Loucy (cell line): ENCODE measurements at regions not wholly inside any gene's neighbourhood (a gene's known extent, or its start where the extent isn't known, plus 50 kb on each side); places are given as distances from the start of the nearest gene placed in this dataset.

Experiments used
- EZH2phosphoT487 ChIP-seq: fragments of 200-600 bp; IDR thresholded peaks from 2 replicates; pipeline ENCODE4 v1.6.1; 2018; ENCODE audit warnings: antibody characterized with exemption, mild to moderate bottlenecking, moderate library complexity, borderline replicate concordance
- TF ChIP-seq, protein P1 (sequence below): fragments of 200-600 bp; sonication (generic); conservative IDR thresholded peaks from 2 replicates; pipeline ENCODE4 v1.5.1; 2014; ENCODE audit warnings: mild to moderate bottlenecking, antibody characterized with exemption, low read length

- TF ChIP-seq, protein P1, sequence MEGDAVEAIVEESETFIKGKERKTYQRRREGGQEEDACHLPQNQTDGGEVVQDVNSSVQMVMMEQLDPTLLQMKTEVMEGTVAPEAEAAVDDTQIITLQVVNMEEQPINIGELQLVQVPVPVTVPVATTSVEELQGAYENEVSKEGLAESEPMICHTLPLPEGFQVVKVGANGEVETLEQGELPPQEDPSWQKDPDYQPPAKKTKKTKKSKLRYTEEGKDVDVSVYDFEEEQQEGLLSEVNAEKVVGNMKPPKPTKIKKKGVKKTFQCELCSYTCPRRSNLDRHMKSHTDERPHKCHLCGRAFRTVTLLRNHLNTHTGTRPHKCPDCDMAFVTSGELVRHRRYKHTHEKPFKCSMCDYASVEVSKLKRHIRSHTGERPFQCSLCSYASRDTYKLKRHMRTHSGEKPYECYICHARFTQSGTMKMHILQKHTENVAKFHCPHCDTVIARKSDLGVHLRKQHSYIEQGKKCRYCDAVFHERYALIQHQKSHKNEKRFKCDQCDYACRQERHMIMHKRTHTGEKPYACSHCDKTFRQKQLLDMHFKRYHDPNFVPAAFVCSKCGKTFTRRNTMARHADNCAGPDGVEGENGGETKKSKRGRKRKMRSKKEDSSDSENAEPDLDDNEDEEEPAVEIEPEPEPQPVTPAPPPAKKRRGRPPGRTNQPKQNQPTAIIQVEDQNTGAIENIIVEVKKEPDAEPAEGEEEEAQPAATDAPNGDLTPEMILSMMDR: no peak
- TF ChIP-seq EZH2phosphoT487: no peak
Observed at GRCh38 chr4:14335872-14336271, 666.4 kb upstream of the CPEB2 start.
